CD14-positive monocyte (primary cell): ENCODE measurements at regions not wholly inside any gene's neighbourhood (a gene's known extent, or its start where the extent isn't known, plus 50 kb on each side); places are given as distances from the start of the nearest gene placed in this dataset.

Experiments
- DNase-seq, 3 donors: peaks; one replicate each; pipeline ENCODE4 v3.0.0-alpha.2; 2011 to 2022
- H2AFZ ChIP-seq: 2 replicates; pipeline ENCODE4 v1.6.0; 2012; ENCODE audit warnings: mild to moderate bottlenecking, low read depth, low read length, inconsistent platforms; ENCODE audit not compliant: insufficient read depth, poor library complexity, severe bottlenecking
- H3K27ac ChIP-seq, 2 donors: 1 replicate in 1 of 2; 2 replicates in 1 of 2; pipeline ENCODE4 v1.5.1; 2012 to 2013; ENCODE audit warnings: low read length in 2 of 2, control low read depth in 1 of 2, inconsistent platforms in 1 of 2, low read depth in 1 of 2, mild to moderate bottlenecking in 1 of 2
- H3K27me3 ChIP-seq, 2 donors: one replicate each; pipeline versions ENCODE4 v1.6.0 to v1.6.1; 2011 to 2013; ENCODE audit warnings: low read length in 2 of 2; ENCODE audit not compliant: control insufficient read depth in 2 of 2, insufficient read depth in 2 of 2
- H3K36me3 ChIP-seq, 2 donors: replicated peaks in 1 of 2; 1 replicate in 1 of 2; 2 replicates in 1 of 2; pipeline versions ENCODE4 v1.5.1 to v1.6.1; 2012 to 2013; ENCODE audit warnings: low read length in 2 of 2, control low read depth in 1 of 2, inconsistent platforms in 1 of 2, mild to moderate bottlenecking in 1 of 2; ENCODE audit not compliant: insufficient read depth in 2 of 2, control insufficient read depth in 1 of 2
- H3K4me1 ChIP-seq, 2 donors: 1 replicate in 1 of 2; 2 replicates in 1 of 2; pipeline versions ENCODE4 v1.5.1 to v1.6.1; 2012 to 2013; ENCODE audit warnings: low read length in 2 of 2, control low read depth in 1 of 2, inconsistent platforms in 1 of 2, mild to moderate bottlenecking in 1 of 2, moderate library complexity in 1 of 2; ENCODE audit not compliant: insufficient read depth in 2 of 2, control insufficient read depth in 1 of 2
- H3K4me2 ChIP-seq: replicated peaks from 2 replicates; pipeline ENCODE3; 2012; ENCODE audit warnings: low read length, moderate library complexity, mild to moderate bottlenecking; ENCODE audit not compliant: poor library complexity, severe bottlenecking; ENCODE audit errors: extremely low read depth
- H3K4me3 ChIP-seq, 3 experiments: fragments of 200-600 bp in 1 of 3; sonication (generic) in 1 of 3; replicated peaks in 1 of 3; 1 replicate in 2 of 3; 2 replicates in 1 of 3; pipeline ENCODE4 v1.5.1; 2011 to 2013; ENCODE audit warnings: low read length in 3 of 3, mild to moderate bottlenecking in 3 of 3, control low read depth in 2 of 3, low read depth in 2 of 3, inconsistent platforms in 1 of 3, moderate library complexity in 1 of 3
- H3K79me2 ChIP-seq: 2 replicates; pipeline ENCODE4 v1.6.0; 2012; ENCODE audit warnings: mild to moderate bottlenecking, control low read depth, inconsistent platforms, low read length, moderate library complexity; ENCODE audit not compliant: insufficient read depth
- H3K9ac ChIP-seq: 2 replicates; pipeline ENCODE4 v1.6.0; 2017; ENCODE audit warnings: low read length, mild to moderate bottlenecking; ENCODE audit not compliant: insufficient read depth, poor library complexity, severe bottlenecking
- H3K9me3 ChIP-seq, 2 donors: replicated peaks in 1 of 2; 1 replicate in 1 of 2; 2 replicates in 1 of 2; pipeline versions ENCODE4 v1.5.1 to v1.6.1; 2012 to 2013; ENCODE audit warnings: low read length in 2 of 2, control low read depth in 1 of 2; ENCODE audit not compliant: control insufficient read depth in 1 of 2, insufficient read depth in 1 of 2
- H4K20me1 ChIP-seq: 2 replicates; pipeline ENCODE4 v1.6.0; 2012; ENCODE audit warnings: mild to moderate bottlenecking, low read length, control low read depth, moderate library complexity; ENCODE audit not compliant: insufficient read depth
- H3K27ac Mint-ChIP-seq, 7 donors: one replicate each; pipeline ENCODE4 v1.8.0; 2020; ENCODE audit warnings: mild to moderate bottlenecking in 7 of 7, mixed read lengths in 7 of 7, moderate library complexity in 6 of 7, inconsistent platforms in 2 of 7
- H3K27me3 Mint-ChIP-seq, 3 donors: one replicate each; pipeline ENCODE4 v1.8.0; 2021 to 2022; ENCODE audit warnings: low read depth in 3 of 3, mild to moderate bottlenecking in 3 of 3, mixed read lengths in 3 of 3, moderate library complexity in 3 of 3, inconsistent platforms in 1 of 3
- H3K36me3 Mint-ChIP-seq, 2 donors: one replicate each; pipeline ENCODE4 v1.8.0; 2020; ENCODE audit warnings: mixed read lengths in 2 of 2, inconsistent platforms in 1 of 2, mild to moderate bottlenecking in 1 of 2
- H3K4me1 Mint-ChIP-seq: one replicate; pipeline ENCODE4 v1.8.0; 2020; ENCODE audit warnings: mild to moderate bottlenecking, mixed read lengths
- H3K4me3 Mint-ChIP-seq, 2 donors: one replicate each; pipeline ENCODE4 v1.8.0; 2020; ENCODE audit warnings: mild to moderate bottlenecking in 2 of 2, mixed read lengths in 2 of 2, moderate library complexity in 1 of 2
- H3K9me3 Mint-ChIP-seq, 7 donors: one replicate each; pipeline ENCODE4 v1.8.0; 2020 to 2022; ENCODE audit warnings: mixed read lengths in 7 of 7, mild to moderate bottlenecking in 6 of 7, moderate library complexity in 6 of 7, inconsistent platforms in 2 of 7
- CTCF ChIP-seq: fragments of 200-600 bp; IDR thresholded peaks from one replicate; pipeline ENCODE4 v1.8.0; 2022; ENCODE audit warnings: antibody characterized with exemption, mild to moderate bottlenecking
- WGBS: methylation state at CpG from one replicate; pipeline ENCODE4 v1.1.5; 2013; ENCODE audit warnings: missing lambda C conversion rate; ENCODE audit not compliant: insufficient coverage; 5-methylcytosine and 5-hydroxymethylcytosine counted together
- intact Hi-C, 2 donors: fragments of 100-400 bp; cut with micrococcal nuclease; formaldehyde crosslinking; loops; one replicate each; pipeline versions ENCODE4 v1.15.0 to v1.15.1; 2023

DNA sequence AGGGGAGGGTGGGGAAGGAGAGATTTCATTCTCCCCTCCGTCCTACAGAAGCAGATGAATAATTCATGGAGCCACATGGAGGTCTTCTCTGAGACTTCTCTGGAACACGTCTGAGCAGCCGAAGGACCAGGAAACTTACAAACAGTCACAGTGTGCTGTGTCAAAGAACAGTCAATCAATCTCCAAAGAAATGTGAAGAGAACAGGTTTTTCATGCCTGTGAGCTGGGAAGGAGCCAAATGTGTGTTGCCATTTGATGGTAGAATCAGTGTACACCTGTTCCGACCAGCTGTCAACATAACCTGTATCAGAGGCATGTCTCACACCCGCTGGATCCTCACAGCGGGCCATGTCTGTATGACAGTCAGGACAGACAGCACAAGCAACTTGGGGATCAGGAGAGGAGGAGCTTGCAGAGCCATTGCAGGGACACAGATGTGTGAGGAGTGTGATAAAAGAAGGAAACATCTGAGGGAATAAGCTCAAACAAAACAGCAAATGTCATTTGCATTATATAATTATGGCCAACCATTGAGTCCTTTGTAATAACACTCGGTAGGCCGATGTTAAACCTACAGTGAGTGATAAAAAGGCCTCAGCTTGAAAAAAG lies 298.5 kb downstream of the EN1 start:
- Histone ChIP-seq H3K9ac (no peak overlapping the region), H3K4me1 (no peaks in the 10 kb centered on the region), H2AFZ (no peak overlapping the region), H3K36me3 (no peaks in the 10 kb centered on the region), H3K27me3 (no peaks in the 10 kb centered on the region), H3K9me3 (no peaks in the 10 kb centered on the region), H4K20me1 (no peaks in the 10 kb centered on the region), H3K27ac (no peak overlapping the region), H3K4me3 (no peak overlapping the region), H3K79me2 (no peaks in the 10 kb centered on the region), H3K4me2 (no peak overlapping the region)
- Mint-ChIP-seq H3K4me3 (no peak overlapping the region), H3K4me1 (no peaks in the 10 kb centered on the region), H3K27me3 (peaks cover 0 to 2% (median 2%) of the 10 kb centered on the region in 3 donors), H3K36me3 (no peaks in the 10 kb centered on the region), H3K27ac (no peak overlapping the region), H3K9me3 (peaks cover 0 to 4% (median 0%) of the 10 kb centered on the region in 7 donors)
- no peak for DNase-seq
- WGBS = 92% methylated on average over 3 of the region's 8 CpGs
- intact Hi-C loops = no loop called here
- no peak for TF ChIP-seq CTCF

DNA sequence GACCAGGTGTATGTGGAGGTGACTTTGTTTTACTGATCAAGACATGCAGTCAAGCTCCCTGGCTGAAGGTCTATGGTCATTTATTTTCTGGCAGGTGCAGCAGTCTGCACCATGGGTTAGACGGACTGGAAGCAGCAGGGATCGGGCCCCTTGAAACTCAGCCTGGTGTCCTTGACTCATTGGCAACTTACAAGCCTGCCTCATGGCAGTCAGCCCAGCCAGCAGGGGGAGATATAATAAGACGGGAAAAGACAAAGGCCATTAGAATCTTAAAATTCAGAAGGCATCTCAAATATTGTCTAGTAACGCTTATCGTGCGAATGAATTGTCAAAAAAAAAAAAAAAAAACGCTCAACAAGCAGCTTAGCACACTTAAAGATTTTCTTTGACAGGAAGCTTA lies 308.2 kb downstream of the EN1 start:
- H3K9me3 Mint-ChIP-seq = peaks cover 0 to 3% (median 0%) of the 10 kb centered on the region in 7 donors
- H3K9ac ChIP-seq = no peak overlapping the region
- H4K20me1 ChIP-seq = no peaks in the 10 kb centered on the region
- 78% methylated on average over 6 of the region's 7 CpGs for WGBS
- H3K4me1 ChIP-seq = no peaks in the 10 kb centered on the region
- no peaks in the 10 kb centered on the region for H3K9me3 ChIP-seq
- H3K36me3 ChIP-seq = no peaks in the 10 kb centered on the region
- no peak overlapping the region for H3K27ac ChIP-seq
- no peaks in the 10 kb centered on the region for H3K4me1 Mint-ChIP-seq
- no peak overlapping the region for H3K4me3 ChIP-seq
- H3K27me3 ChIP-seq = no peaks in the 10 kb centered on the region
- no peak overlapping the region for H3K4me3 Mint-ChIP-seq
- H3K27me3 Mint-ChIP-seq = peaks cover 3 to 5% (median 3%) of the 10 kb centered on the region in 3 donors
- no peak overlapping the region for H3K4me2 ChIP-seq
- no peak overlapping the region for H3K27ac Mint-ChIP-seq
- intact Hi-C loops = no loop called here
- no peaks in the 10 kb centered on the region for H3K79me2 ChIP-seq
- no peak overlapping the region for H2AFZ ChIP-seq
- no peak for DNase-seq
- no peaks in the 10 kb centered on the region for H3K36me3 Mint-ChIP-seq
- no peak for TF ChIP-seq CTCF
